Vagina (tissue), 2 donors: ENCODE measurements at regions not wholly inside any gene's neighbourhood (a gene's known extent, or its start where the extent isn't known, plus 50 kb on each side); places are given as distances from the start of the nearest gene placed in this dataset.

Experiments used
- DNase-seq, 2 donors: peaks; one replicate each; pipeline ENCODE4 v3.0.0-alpha.2; 2017; ENCODE audit errors: extremely low spot score in 2 of 2
- H3K27ac ChIP-seq: fragments of 200-600 bp; sonication (generic); one replicate; pipeline ENCODE4 v1.5.1; 2019
- H3K27me3 ChIP-seq: fragments of 200-600 bp; sonication (generic); one replicate; pipeline ENCODE4 v1.5.1; 2019
- H3K36me3 ChIP-seq, 2 donors: fragments of 200-600 bp; sonication (generic); one replicate each; pipeline ENCODE4 v1.5.1; 2017 to 2019
- H3K4me1 ChIP-seq: fragments of 200-600 bp; sonication (generic); one replicate; pipeline ENCODE4 v1.5.1; 2019
- H3K4me3 ChIP-seq, 2 donors: fragments of 200-600 bp; sonication (generic); 1 replicate in 1 of 2; 2 replicates in 1 of 2; pipeline ENCODE4 v1.5.1; 2016 to 2019
- H3K9me3 ChIP-seq: fragments of 200-600 bp; sonication (generic); one replicate; pipeline ENCODE4 v1.5.1; 2019
- POLR2A ChIP-seq, 2 donors: fragments of 450-650 bp; IDR thresholded peaks; one replicate each; pipeline ENCODE4 v1.6.1; 2017; ENCODE audit warnings: antibody characterized with exemption in 2 of 2, mild to moderate bottlenecking in 2 of 2, moderate library complexity in 2 of 2
- POLR2AphosphoS5 ChIP-seq, 2 donors: sonication (generic); formaldehyde crosslinking; IDR thresholded peaks; one replicate each; pipeline ENCODE4 v1.9.0; 2017; ENCODE audit warnings: antibody characterized with exemption in 2 of 2, mild to moderate bottlenecking in 2 of 2, low read depth in 1 of 2; ENCODE audit not compliant: insufficient read depth in 1 of 2
- intact Hi-C: fragments of 100-400 bp; cut with DNase I; formaldehyde crosslinking; loops from one replicate; pipeline ENCODE4 v1.15.1; 2023
- TF ChIP-seq, protein P1 (sequence below), 3 experiments: fragments of 450-650 bp in 2 of 3; fragments of 200-600 bp in 1 of 3; sonication (generic) in 1 of 3; IDR thresholded peaks; one replicate each; pipeline ENCODE4 v1.5.1; 2017 to 2019; ENCODE audit warnings: antibody characterized with exemption in 3 of 3, mild to moderate bottlenecking in 2 of 3, moderate library complexity in 2 of 3

DNA sequence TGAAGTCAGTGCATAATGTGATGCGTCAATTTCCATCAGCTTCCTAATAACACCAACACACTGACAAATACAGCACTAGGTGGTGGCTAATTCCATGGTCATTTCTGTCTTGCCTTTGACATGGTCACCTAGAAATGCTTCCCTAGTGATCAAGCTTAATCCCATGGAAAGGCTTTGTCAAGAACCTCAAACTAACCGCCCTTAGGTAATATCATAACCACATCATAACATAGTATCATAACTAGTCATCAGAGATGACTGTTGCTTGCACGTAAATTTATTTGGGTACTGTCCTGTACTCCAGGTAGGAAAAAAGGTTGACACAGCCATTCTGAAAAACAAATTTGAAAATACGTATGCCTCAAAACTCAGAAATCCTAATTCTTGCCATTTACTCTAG is 471.8 kb downstream of the IRS1 start:
- no peaks in the 10 kb centered on the region for H3K9me3 ChIP-seq
- no peaks in the 10 kb centered on the region for H3K36me3 ChIP-seq
- DNase-seq: no peak
- H3K27ac ChIP-seq: no peak overlapping the region
- no peaks in the 10 kb centered on the region for H3K4me1 ChIP-seq
- no peaks in the 10 kb centered on the region for H3K27me3 ChIP-seq
- intact Hi-C loops: no loop called here
- no peak overlapping the region for H3K4me3 ChIP-seq
- TF ChIP-seq, protein P1, sequence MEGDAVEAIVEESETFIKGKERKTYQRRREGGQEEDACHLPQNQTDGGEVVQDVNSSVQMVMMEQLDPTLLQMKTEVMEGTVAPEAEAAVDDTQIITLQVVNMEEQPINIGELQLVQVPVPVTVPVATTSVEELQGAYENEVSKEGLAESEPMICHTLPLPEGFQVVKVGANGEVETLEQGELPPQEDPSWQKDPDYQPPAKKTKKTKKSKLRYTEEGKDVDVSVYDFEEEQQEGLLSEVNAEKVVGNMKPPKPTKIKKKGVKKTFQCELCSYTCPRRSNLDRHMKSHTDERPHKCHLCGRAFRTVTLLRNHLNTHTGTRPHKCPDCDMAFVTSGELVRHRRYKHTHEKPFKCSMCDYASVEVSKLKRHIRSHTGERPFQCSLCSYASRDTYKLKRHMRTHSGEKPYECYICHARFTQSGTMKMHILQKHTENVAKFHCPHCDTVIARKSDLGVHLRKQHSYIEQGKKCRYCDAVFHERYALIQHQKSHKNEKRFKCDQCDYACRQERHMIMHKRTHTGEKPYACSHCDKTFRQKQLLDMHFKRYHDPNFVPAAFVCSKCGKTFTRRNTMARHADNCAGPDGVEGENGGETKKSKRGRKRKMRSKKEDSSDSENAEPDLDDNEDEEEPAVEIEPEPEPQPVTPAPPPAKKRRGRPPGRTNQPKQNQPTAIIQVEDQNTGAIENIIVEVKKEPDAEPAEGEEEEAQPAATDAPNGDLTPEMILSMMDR (IDR thresholded peaks at IDR 0.05): no peak
- TF ChIP-seq POLR2AphosphoS5 (IDR thresholded peaks at IDR 0.05; ENCODE audit: insufficient read depth in 1 of 2, low read depth in 1 of 2) (no peak), POLR2A (IDR thresholded peaks at IDR 0.05) (no peak)

DNA sequence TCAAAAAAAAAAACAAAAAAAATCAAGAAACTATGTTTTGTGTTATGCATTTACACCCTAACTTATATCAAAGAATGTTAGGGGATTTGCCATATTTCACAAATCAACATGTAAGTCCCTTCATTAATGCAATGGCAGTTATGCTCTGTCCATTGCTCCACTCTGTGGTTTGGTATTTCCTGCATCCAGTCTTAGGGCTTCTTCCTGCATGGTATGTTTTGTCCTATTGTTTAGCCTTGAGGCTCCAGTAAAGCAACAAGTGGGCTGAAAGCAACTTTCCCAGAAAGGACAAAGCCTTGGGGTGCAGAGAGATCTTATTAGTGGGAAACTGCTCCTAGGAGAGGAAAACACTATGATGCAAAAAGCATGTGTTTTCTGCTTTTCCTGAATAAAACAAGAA is 474.1 kb downstream of the IRS1 start:
- Histone ChIP-seq H3K9me3 (no peaks in the 10 kb centered on the region), H3K27ac (no peak overlapping the region), H3K4me1 (no peaks in the 10 kb centered on the region), H3K27me3 (no peaks in the 10 kb centered on the region), H3K36me3 (no peaks in the 10 kb centered on the region), H3K4me3 (no peak overlapping the region)
- TF ChIP-seq POLR2AphosphoS5 (IDR thresholded peaks at IDR 0.05; ENCODE audit: insufficient read depth in 1 of 2, low read depth in 1 of 2) (no peak), POLR2A (IDR thresholded peaks at IDR 0.05) (no peak)
- TF ChIP-seq, protein P1 (IDR thresholded peaks at IDR 0.05): no peak
- intact Hi-C loops: no loop called here
- no peak for DNase-seq

DNA sequence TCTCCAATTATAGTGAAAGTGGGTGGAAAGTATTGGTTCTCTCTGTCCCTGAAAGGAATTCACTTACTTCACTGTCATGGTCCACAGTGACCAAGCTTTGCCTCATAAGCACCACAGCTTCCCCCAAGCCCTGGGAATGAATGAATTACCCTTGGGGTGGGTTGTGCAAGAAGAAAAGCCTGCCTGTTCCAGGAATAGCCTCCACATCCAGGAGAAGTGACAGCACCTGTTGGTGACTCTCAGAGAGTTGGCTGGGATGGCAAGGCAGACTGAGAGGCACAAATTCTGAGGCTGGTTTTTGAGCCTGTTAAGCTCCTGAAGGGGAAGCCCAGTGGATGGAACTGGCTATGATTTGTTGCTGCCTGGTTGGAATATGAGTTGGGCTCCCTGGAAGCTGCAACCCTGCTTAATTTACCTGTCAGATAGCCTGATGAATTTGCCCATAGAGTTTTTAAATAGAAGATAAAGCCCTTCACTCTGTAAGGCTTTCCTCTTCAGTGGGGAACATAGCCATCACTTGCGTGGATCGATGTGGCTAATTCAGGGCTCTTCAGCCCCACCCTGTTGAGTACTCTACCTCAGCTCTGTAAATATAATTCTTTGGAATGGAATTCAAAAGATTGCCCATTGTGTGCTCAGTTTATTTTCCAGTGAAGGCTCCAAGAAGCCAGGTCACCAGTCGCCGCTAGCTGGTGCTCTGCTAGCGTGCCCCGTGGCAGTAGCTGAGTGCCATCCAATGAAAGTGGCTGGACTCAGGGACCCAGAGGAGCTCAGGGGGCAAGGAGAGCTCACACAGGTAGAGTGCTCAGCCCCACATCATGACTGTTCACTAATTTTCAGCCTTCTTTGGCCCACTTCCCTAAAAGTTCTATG is 479.3 kb downstream of the IRS1 start:
- no peak for TF ChIP-seq POLR2A (IDR thresholded peaks at IDR 0.05)
- TF ChIP-seq, protein P1 (IDR thresholded peaks at IDR 0.05): no peak
- TF ChIP-seq POLR2AphosphoS5 (IDR thresholded peaks at IDR 0.05; ENCODE audit: insufficient read depth in 1 of 2, low read depth in 1 of 2): no peak
- Histone ChIP-seq H3K4me1 (no peaks in the 10 kb centered on the region), H3K27ac (no peak overlapping the region), H3K9me3 (no peaks in the 10 kb centered on the region), H3K4me3 (no peak overlapping the region), H3K27me3 (no peaks in the 10 kb centered on the region), H3K36me3 (no peaks in the 10 kb centered on the region)
- intact Hi-C loops: no loop called here
- no peak for DNase-seq

DNA sequence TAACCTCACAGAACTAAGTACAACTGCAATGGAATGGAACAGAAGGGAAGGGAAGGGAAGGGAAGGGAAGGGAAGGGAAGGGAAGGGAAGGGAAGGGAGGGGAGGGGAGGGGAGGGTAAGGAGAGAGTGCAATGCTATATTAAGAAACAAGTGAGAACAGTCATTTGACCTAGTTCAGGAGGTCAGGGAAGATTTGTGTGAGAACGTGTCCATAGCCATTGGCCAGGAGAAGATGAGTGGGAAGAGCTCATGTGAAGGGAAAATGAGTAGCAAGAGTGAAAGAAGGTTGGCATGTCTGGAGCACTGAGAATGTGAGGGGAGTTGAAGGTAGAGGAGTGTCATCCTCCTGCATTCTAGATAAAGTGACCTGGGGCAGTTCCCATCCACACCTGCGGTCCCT is 481.6 kb downstream of the IRS1 start:
- Histone ChIP-seq H3K9me3 (no peaks in the 10 kb centered on the region), H3K4me3 (no peak overlapping the region), H3K27ac (no peak overlapping the region), H3K27me3 (no peaks in the 10 kb centered on the region), H3K4me1 (no peaks in the 10 kb centered on the region), H3K36me3 (no peaks in the 10 kb centered on the region)
- intact Hi-C loops: no loop called here
- TF ChIP-seq POLR2A (IDR thresholded peaks at IDR 0.05) (no peak), POLR2AphosphoS5 (IDR thresholded peaks at IDR 0.05; ENCODE audit: insufficient read depth in 1 of 2, low read depth in 1 of 2) (no peak)
- TF ChIP-seq, protein P1 (IDR thresholded peaks at IDR 0.05): no peak
- DNase-seq: no peak

DNA sequence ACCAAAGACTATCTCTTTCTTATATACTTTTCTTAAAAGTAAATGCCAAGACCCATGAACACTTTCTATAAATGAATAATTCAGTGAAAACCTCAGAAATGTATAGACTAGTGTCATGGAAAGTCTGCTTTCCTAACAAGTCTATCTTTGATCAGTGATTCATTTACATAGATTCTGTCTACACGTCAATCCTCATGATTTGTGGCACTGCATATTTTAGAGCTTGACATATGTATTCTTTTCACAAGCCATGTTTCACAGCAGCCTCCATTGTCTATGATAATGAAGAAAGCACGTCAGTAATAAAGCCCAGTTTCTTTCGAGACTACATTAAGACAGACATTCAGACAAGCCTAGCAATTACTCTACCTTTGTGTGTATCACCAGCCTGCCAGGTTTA is 486.6 kb downstream of the IRS1 start:
- DNase-seq: no peak
- Histone ChIP-seq H3K27me3 (no peaks in the 10 kb centered on the region), H3K36me3 (no peaks in the 10 kb centered on the region), H3K9me3 (no peaks in the 10 kb centered on the region), H3K27ac (no peak overlapping the region), H3K4me3 (no peak overlapping the region), H3K4me1 (peaks cover 9% of the 10 kb centered on the region)
- TF ChIP-seq POLR2AphosphoS5 (IDR thresholded peaks at IDR 0.05; ENCODE audit: insufficient read depth in 1 of 2, low read depth in 1 of 2) (no peak), POLR2A (IDR thresholded peaks at IDR 0.05) (no peak)
- TF ChIP-seq, protein P1 (IDR thresholded peaks at IDR 0.05): no peak
- intact Hi-C loops: no loop called here
